HG03066 (cell line): ENCODE measurements at regions not wholly inside any gene's neighbourhood (a gene's known extent, or its start where the extent isn't known, plus 50 kb on each side); places are given as distances from the start of the nearest gene placed in this dataset.

Experiments
- ATAC-seq: cut with Tn5 transposase; IDR thresholded peaks from one replicate; pipeline ENCODE4 v1.9.1; 2021; ENCODE audit warnings: low read depth; ENCODE audit not compliant: unreplicated experiment

- ATAC-seq, result no peak
These were observed 70.5 kb upstream of the ATP10A start for GRCh38 chr15:25933456-25934158.

GRCh38 chr15:25932696-25933095 lies 69.6 kb upstream of the ATP10A start:
- no peak for ATAC-seq

DNA sequence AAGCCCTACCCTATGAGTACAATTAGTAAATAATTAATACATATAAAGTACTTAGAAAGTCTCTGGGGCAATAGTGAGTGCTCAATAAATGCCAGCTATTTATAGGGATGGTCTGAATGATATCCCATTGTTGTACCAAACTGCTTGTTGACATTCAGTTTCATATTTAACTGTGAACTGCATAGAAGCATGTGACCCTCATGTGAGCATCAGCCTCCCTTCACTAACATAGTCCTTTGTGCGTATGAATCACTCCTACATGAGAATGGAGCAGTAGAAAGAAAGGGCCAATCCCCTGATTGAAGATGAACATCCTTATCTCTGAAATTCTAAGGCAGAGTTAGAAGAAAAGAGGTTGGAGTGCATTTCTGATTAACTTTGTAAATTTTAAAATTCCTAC lies 68.7 kb upstream of the ATP10A start:
- no peak for ATAC-seq

DNA sequence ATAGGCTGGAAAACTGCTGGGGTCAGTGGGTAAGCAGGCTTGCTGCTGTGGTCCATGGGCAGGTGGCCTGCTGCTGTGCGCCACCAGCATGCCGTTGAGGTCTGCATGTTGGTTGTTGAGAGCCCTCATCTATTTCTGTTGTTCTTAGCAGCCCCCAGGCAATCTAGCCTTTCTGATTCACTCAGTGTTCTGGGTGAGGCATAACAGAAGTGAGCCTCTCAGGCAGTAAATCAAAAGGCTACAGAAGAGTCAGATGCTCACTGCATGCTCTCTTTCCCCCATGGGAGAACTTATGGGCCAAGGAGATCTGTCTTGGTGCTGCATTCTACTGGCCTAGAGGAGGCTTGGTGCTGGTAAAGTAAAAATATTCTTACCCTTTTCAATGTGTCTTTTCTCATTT lies 67.8 kb upstream of the ATP10A start:
- ATAC-seq, result no peak
